Liver (tissue), 8 donors: ENCODE measurements at regions not wholly inside any gene's neighbourhood (a gene's known extent, or its start where the extent isn't known, plus 50 kb on each side); places are given as distances from the start of the nearest gene placed in this dataset.

Source experiments
- DNase-seq: peaks from one replicate; pipeline ENCODE4 v3.0.0-alpha.2; 2017; ENCODE audit warnings: low spot score
- H3K27ac ChIP-seq, 2 donors: one replicate each; pipeline ENCODE4 v1.7.0; 2013; ENCODE audit warnings: inconsistent platforms in 2 of 2, low read length in 2 of 2, control low read depth in 1 of 2, low read depth in 1 of 2, mild to moderate bottlenecking in 1 of 2
- H3K27me3 ChIP-seq, 4 donors: one replicate each; pipeline versions ENCODE4 v1.6.1 to v1.7.0; 2013; ENCODE audit warnings: low read length in 3 of 4, inconsistent platforms in 1 of 4, mild to moderate bottlenecking in 1 of 4, moderate library complexity in 1 of 4; ENCODE audit not compliant: control insufficient read depth in 4 of 4, insufficient read depth in 4 of 4
- H3K36me3 ChIP-seq, 4 donors: one replicate each; pipeline versions ENCODE4 v1.6.1 to v1.7.0; 2013; ENCODE audit warnings: low read length in 3 of 4, mild to moderate bottlenecking in 3 of 4, low read depth in 1 of 4, moderate library complexity in 1 of 4; ENCODE audit not compliant: control insufficient read depth in 4 of 4, insufficient read depth in 3 of 4
- H3K4me1 ChIP-seq, 4 donors: one replicate each; pipeline versions ENCODE4 v1.6.1 to v1.7.0; 2013; ENCODE audit warnings: low read length in 3 of 4, mild to moderate bottlenecking in 3 of 4, moderate library complexity in 1 of 4; ENCODE audit not compliant: control insufficient read depth in 4 of 4, insufficient read depth in 4 of 4
- H3K4me3 ChIP-seq, 3 donors: one replicate each; pipeline versions ENCODE4 v1.6.1 to v1.7.0; 2013; ENCODE audit warnings: low read length in 3 of 3, control low read depth in 1 of 3, low read depth in 1 of 3, mild to moderate bottlenecking in 1 of 3
- H3K9ac ChIP-seq, 2 donors: one replicate each; pipeline ENCODE4 v1.7.0; 2013; ENCODE audit warnings: low read length in 2 of 2, mild to moderate bottlenecking in 2 of 2, moderate library complexity in 2 of 2, control low read depth in 1 of 2, low read depth in 1 of 2
- H3K9me3 ChIP-seq, 4 donors: one replicate each; pipeline versions ENCODE4 v1.6.1 to v1.7.0; 2013; ENCODE audit warnings: low read length in 3 of 4; ENCODE audit not compliant: control insufficient read depth in 4 of 4
- ATF3 ChIP-seq: IDR thresholded peaks from 2 replicates; pipeline ENCODE4 v1.6.1; 2016; ENCODE audit warnings: antibody characterized with exemption
- CTCF ChIP-seq: fragments of 150-350 bp; IDR thresholded peaks from 2 replicates; pipeline ENCODE4 v1.5.1; 2017; ENCODE audit warnings: improper control_type of control experiment, low read depth, low read length; ENCODE audit not compliant: missing input control
- EGR1 ChIP-seq, 2 donors: IDR thresholded peaks; 2 replicates each; pipeline ENCODE4 v1.6.1; 2016 to 2018; ENCODE audit warnings: antibody characterized with exemption in 2 of 2, low read depth in 2 of 2
- FOXA1 ChIP-seq: IDR thresholded peaks from 2 replicates; pipeline ENCODE4 v1.6.1; 2016; ENCODE audit warnings: antibody characterized with exemption
- FOXA2 ChIP-seq: IDR thresholded peaks from 2 replicates; pipeline ENCODE4 v1.6.1; 2016; ENCODE audit warnings: antibody characterized with exemption
- GABPA ChIP-seq, 2 donors: IDR thresholded peaks in 1 of 2; conservative IDR thresholded peaks in 1 of 2; 2 replicates each; pipeline ENCODE4 v1.6.1; 2016; ENCODE audit warnings: antibody characterized with exemption in 2 of 2, mild to moderate bottlenecking in 1 of 2, moderate library complexity in 1 of 2
- HNF4A ChIP-seq, 2 donors: conservative IDR thresholded peaks; 2 replicates each; pipeline ENCODE4 v1.6.1; 2016; ENCODE audit warnings: antibody characterized with exemption in 2 of 2, mild to moderate bottlenecking in 2 of 2
- HNF4G ChIP-seq: IDR thresholded peaks from 2 replicates; pipeline ENCODE4 v1.6.1; 2016; ENCODE audit warnings: antibody characterized with exemption
- JUND ChIP-seq, 2 donors: IDR thresholded peaks; 2 replicates each; pipeline ENCODE4 v1.6.1; 2016; ENCODE audit warnings: antibody characterized with exemption in 2 of 2
- NR2F2 ChIP-seq: IDR thresholded peaks from 2 replicates; pipeline ENCODE4 v1.6.1; 2016; ENCODE audit warnings: antibody characterized with exemption
- RAD21 ChIP-seq, 2 donors: IDR thresholded peaks; 2 replicates each; pipeline ENCODE4 v1.6.1; 2016; ENCODE audit warnings: antibody characterized with exemption in 2 of 2, mild to moderate bottlenecking in 2 of 2
- REST ChIP-seq: IDR thresholded peaks from 2 replicates; pipeline ENCODE4 v1.6.1; 2016; ENCODE audit warnings: antibody characterized with exemption, mild to moderate bottlenecking
- RXRA ChIP-seq, 2 donors: IDR thresholded peaks; 2 replicates each; pipeline ENCODE4 v1.6.1; 2017 to 2018; ENCODE audit warnings: antibody characterized with exemption in 2 of 2, mild to moderate bottlenecking in 1 of 2
- SP1 ChIP-seq: IDR thresholded peaks from 2 replicates; pipeline ENCODE4 v1.6.1; 2018; ENCODE audit warnings: antibody characterized with exemption, mild to moderate bottlenecking
- TAF1 ChIP-seq: conservative IDR thresholded peaks from 2 replicates; pipeline ENCODE4 v1.6.1; 2016; ENCODE audit warnings: antibody characterized with exemption, mild to moderate bottlenecking
- YY1 ChIP-seq: IDR thresholded peaks from 2 replicates; pipeline ENCODE4 v1.6.1; 2016; ENCODE audit warnings: antibody characterized with exemption, mild to moderate bottlenecking
- WGBS: extraction: QIAGEN DNeasy Blood & Tissue Kit; methylation state at CpG from one replicate; pipeline ENCODE4 v1.1.7; 2013; 5-methylcytosine and 5-hydroxymethylcytosine counted together
- TF ChIP-seq, protein P1 (sequence below): IDR thresholded peaks from 2 replicates; pipeline ENCODE4 v1.6.1; 2016; ENCODE audit warnings: antibody characterized with exemption
- TF ChIP-seq, protein P2 (sequence below): IDR thresholded peaks from 2 replicates; pipeline ENCODE4 v1.6.1; 2016; ENCODE audit warnings: antibody characterized with exemption
- donor health status: healthy.
- donor health status: healthy.
- donor health status: healthy.
- donor health status: healthy.
- donor health status: healthy.

- 72% methylated on average over 3 of the region's 3 CpGs for WGBS
- Histone ChIP-seq H3K4me1 (no peaks in the 10 kb centered on the region), H3K36me3 (no peaks in the 10 kb centered on the region), H3K4me3 (no peak overlapping the region), H3K9me3 (peaks cover 0 to 8% (median 1%) of the 10 kb centered on the region in 4 donors), H3K9ac (no peak overlapping the region), H3K27me3 (peaks cover 0 to 3% (median 0%) of the 10 kb centered on the region in 4 donors), H3K27ac (no peak overlapping the region)
- DNase-seq = no peak
- TF ChIP-seq REST = no peak
- TF ChIP-seq, protein P1, sequence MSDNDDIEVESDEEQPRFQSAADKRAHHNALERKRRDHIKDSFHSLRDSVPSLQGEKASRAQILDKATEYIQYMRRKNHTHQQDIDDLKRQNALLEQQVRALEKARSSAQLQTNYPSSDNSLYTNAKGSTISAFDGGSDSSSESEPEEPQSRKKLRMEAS = no peak
- TF ChIP-seq FOXA2 = no peak
- no peak for TF ChIP-seq NR2F2
- no peak for TF ChIP-seq FOXA1
- TF ChIP-seq YY1 = no peak
- TF ChIP-seq ATF3 = no peak
- TF ChIP-seq EGR1 (IDR thresholded peaks at IDR 0.05; ENCODE audit: low read depth in 2 of 2) = no peak
- TF ChIP-seq RAD21 (IDR thresholded peaks at IDR 0.05) = no peak
Observed at GRCh38 chr11:127895776-127896175, 691.6 kb downstream of the ETS1 start.

- H3K4me3 ChIP-seq = no peak overlapping the region
- no peaks in the 10 kb centered on the region for H3K4me1 ChIP-seq
- 89% methylated on average over 2 of the region's 2 CpGs for WGBS
- no peak overlapping the region for H3K27ac ChIP-seq
- no peaks in the 10 kb centered on the region for H3K36me3 ChIP-seq
- no peak for DNase-seq
- H3K9me3 ChIP-seq = peaks cover 0 to 8% (median 1%) of the 10 kb centered on the region in 4 donors
- H3K9ac ChIP-seq = no peak overlapping the region
- TF ChIP-seq FOXA2 (no peak), RXRA (IDR thresholded peaks at IDR 0.05) (no peak), GABPA (IDR thresholded peaks at IDR 0.05 in 1 of 2, conservative IDR thresholded peaks at IDR 0.05 in 1 of 2) (no peak), FOXA1 (no peak), CTCF (no peak), SP1 (no peak), JUND (IDR thresholded peaks at IDR 0.05) (no peak), EGR1 (IDR thresholded peaks at IDR 0.05; ENCODE audit: low read depth in 2 of 2) (no peak), ATF3 (no peak), HNF4A (conservative IDR thresholded peaks at IDR 0.05) (no peak), YY1 (no peak), NR2F2 (no peak), HNF4G (no peak), REST (no peak), RAD21 (IDR thresholded peaks at IDR 0.05) (no peak), TAF1 (no peak)
- TF ChIP-seq, protein P2, sequence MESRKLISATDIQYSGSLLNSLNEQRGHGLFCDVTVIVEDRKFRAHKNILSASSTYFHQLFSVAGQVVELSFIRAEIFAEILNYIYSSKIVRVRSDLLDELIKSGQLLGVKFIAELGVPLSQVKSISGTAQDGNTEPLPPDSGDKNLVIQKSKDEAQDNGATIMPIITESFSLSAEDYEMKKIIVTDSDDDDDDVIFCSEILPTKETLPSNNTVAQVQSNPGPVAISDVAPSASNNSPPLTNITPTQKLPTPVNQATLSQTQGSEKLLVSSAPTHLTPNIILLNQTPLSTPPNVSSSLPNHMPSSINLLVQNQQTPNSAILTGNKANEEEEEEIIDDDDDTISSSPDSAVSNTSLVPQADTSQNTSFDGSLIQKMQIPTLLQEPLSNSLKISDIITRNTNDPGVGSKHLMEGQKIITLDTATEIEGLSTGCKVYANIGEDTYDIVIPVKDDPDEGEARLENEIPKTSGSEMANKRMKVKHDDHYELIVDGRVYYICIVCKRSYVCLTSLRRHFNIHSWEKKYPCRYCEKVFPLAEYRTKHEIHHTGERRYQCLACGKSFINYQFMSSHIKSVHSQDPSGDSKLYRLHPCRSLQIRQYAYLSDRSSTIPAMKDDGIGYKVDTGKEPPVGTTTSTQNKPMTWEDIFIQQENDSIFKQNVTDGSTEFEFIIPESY = no peak
- TF ChIP-seq, protein P1 = no peak
- H3K27me3 ChIP-seq = peaks cover 0 to 3% (median 0%) of the 10 kb centered on the region in 4 donors
Observed at GRCh38 chr11:127894316-127894715, 693.0 kb downstream of the ETS1 start.
